Fibroblast of pulmonary artery (primary cell): ENCODE measurements at regions not wholly inside any gene's neighbourhood (a gene's known extent, or its start where the extent isn't known, plus 50 kb on each side); places are given as distances from the start of the nearest gene placed in this dataset.
"Not testable (repeated sequence)": the region's sequence is repeated elsewhere in the genome, so short reads cannot be mapped to it uniquely, and the experiment has no call there.

Experiments
- DNase-seq: peaks from one replicate; pipeline ENCODE4 v3.0.0-alpha.2; 2010; ENCODE audit warnings: low read depth
- H3K4me3 ChIP-seq: replicated peaks from 2 replicates; pipeline ENCODE4 v1.5.1; 2011; ENCODE audit warnings: low read depth, mild to moderate bottlenecking, control low read depth, low read length, moderate library complexity
- CTCF ChIP-seq: IDR thresholded peaks from 2 replicates; pipeline ENCODE4 v1.5.1; 2011; ENCODE audit warnings: mild to moderate bottlenecking, control low read depth, low read length, inconsistent platforms; ENCODE audit errors: missing control alignments

- H3K4me3 ChIP-seq: no peak overlapping the region
- DNase-seq: no peak
- TF ChIP-seq CTCF: no peak
Measured at GRCh38 chrX:87006561-87006960, 511.0 kb upstream of the KLHL4 start.

GRCh38 chrX:87017210-87017609 lies 500.4 kb upstream of the KLHL4 start:
- DNase-seq: no peak
- H3K4me3 ChIP-seq: no peak overlapping the region
- no peak for TF ChIP-seq CTCF

- H3K4me3 ChIP-seq, DNase-seq: not testable (repeated sequence)
Measured at GRCh38 chrX:87033115-87033514, 484.5 kb upstream of the KLHL4 start.

- DNase-seq: no peak
- TF ChIP-seq CTCF: no peak
- no peak overlapping the region for H3K4me3 ChIP-seq
Measured at GRCh38 chrX:87045352-87045751, 472.2 kb upstream of the KLHL4 start.

- H3K4me3 ChIP-seq: no peak overlapping the region
- DNase-seq: no peak
- no peak for TF ChIP-seq CTCF
Measured at GRCh38 chrX:87049567-87049966, 468.0 kb upstream of the KLHL4 start.

- no peak for TF ChIP-seq CTCF
- DNase-seq: no peak
- H3K4me3 ChIP-seq: no peak overlapping the region
Measured at GRCh38 chrX:87063642-87064041, 454.0 kb upstream of the KLHL4 start.

- TF ChIP-seq CTCF: no peak
- no peak for DNase-seq
- no peak overlapping the region for H3K4me3 ChIP-seq
Measured at GRCh38 chrX:87064502-87064901, 453.1 kb upstream of the KLHL4 start.

GRCh38 chrX:87067795-87068369 lies 449.7 kb upstream of the KLHL4 start:
- DNase-seq: no peak
- TF ChIP-seq CTCF: no peak
- H3K4me3 ChIP-seq: no peak overlapping the region
